ENCODE measurements at regions not wholly inside any gene's neighbourhood (a gene's known extent, or its start where the extent isn't known, plus 50 kb on each side); places are given as distances from the start of the nearest gene placed in this dataset.
"Not testable (repeated sequence)": the region's sequence is repeated elsewhere in the genome, so short reads cannot be mapped to it uniquely, and the experiment has no call there.

- not testable (repeated sequence) for DNase-seq
These were observed 86.9 kb upstream of the FZD7 start for GRCh38 chr2:201946746-201947145.

- DNase-seq = no peak
These were observed 86.4 kb upstream of the FZD7 start for GRCh38 chr2:201947287-201947686.

- DNase-seq = peak in 1 of 2 experiments; percentile 17
These were observed 84.3 kb upstream of the FZD7 start for GRCh38 chr2:201949181-201949926.

- no peak for DNase-seq
These were observed 83.8 kb upstream of the FZD7 start for GRCh38 chr2:201949927-201950246.

- no peak for DNase-seq
These were observed 83.0 kb upstream of the FZD7 start for GRCh38 chr2:201950606-201951005.

GRCh38 chr2:201952187-201952586 lies 81.5 kb upstream of the FZD7 start:
- no peak for DNase-seq

- DNase-seq = no peak
These were observed 80.3 kb upstream of the FZD7 start for GRCh38 chr2:201953396-201953795.

- DNase-seq = no peak
These were observed 79.8 kb upstream of the FZD7 start for GRCh38 chr2:201953880-201954279.

GRCh38 chr2:201955231-201955630 lies 78.4 kb upstream of the FZD7 start:
- no peak for DNase-seq

GRCh38 chr2:201955702-201956141 lies 77.9 kb upstream of the FZD7 start:
- no peak for DNase-seq

GRCh38 chr2:201956361-201956760 lies 77.3 kb upstream of the FZD7 start:
- DNase-seq = no peak

- no peak for DNase-seq
These were observed 76.6 kb upstream of the FZD7 start for GRCh38 chr2:201957091-201957490.

GRCh38 chr2:201959198-201959597 lies 74.5 kb upstream of the FZD7 start:
- DNase-seq = no peak

GRCh38 chr2:201959626-201960025 lies 74.0 kb upstream of the FZD7 start:
- no peak for DNase-seq

GRCh38 chr2:201960305-201960704 lies 73.3 kb upstream of the FZD7 start:
- no peak for DNase-seq

- DNase-seq = no peak
These were observed 72.3 kb upstream of the FZD7 start for GRCh38 chr2:201961401-201961800.

- DNase-seq = no peak
These were observed 70.7 kb upstream of the FZD7 start for GRCh38 chr2:201962774-201963562.

- no peak for DNase-seq
These were observed 69.6 kb upstream of the FZD7 start for GRCh38 chr2:201964011-201964410.

GRCh38 chr2:201964631-201965206 lies 68.9 kb upstream of the FZD7 start:
- no peak for DNase-seq

- no peak for DNase-seq
These were observed 68.1 kb upstream of the FZD7 start for GRCh38 chr2:201965550-201965949.

- DNase-seq = no peak
These were observed 66.8 kb upstream of the FZD7 start for GRCh38 chr2:201966691-201967438.

- no peak for DNase-seq
These were observed 65.6 kb upstream of the FZD7 start for GRCh38 chr2:201968050-201968449.

- DNase-seq = no peak
These were observed 65.2 kb upstream of the FZD7 start for GRCh38 chr2:201968476-201968875.

Data from NCI-H1930 (cell line).